Mammary epithelial cell (primary cell): ENCODE measurements at regions not wholly inside any gene's neighbourhood (a gene's known extent, or its start where the extent isn't known, plus 50 kb on each side); places are given as distances from the start of the nearest gene placed in this dataset.

Source experiments
- CTCF ChIP-seq, 2 donors: IDR thresholded peaks in 1 of 2; conservative IDR thresholded peaks in 1 of 2; 2 replicates each; pipeline ENCODE4 v1.5.1; 2011 to 2012; ENCODE audit warnings: inconsistent platforms in 2 of 2, low read length in 2 of 2, mild to moderate bottlenecking in 2 of 2, control low read depth in 1 of 2, low read depth in 1 of 2; ENCODE audit not compliant: insufficient read depth in 1 of 2; ENCODE audit errors: extremely low read depth in 1 of 2
- EZH2 ChIP-seq: IDR thresholded peaks from 2 replicates; pipeline ENCODE4 v1.6.1; 2012; ENCODE audit warnings: low read length, inconsistent platforms, borderline replicate concordance

GRCh38 chr2:129673847-129674711 is 305.4 kb upstream of the RAB6C start:
- TF ChIP-seq CTCF (conservative IDR thresholded peaks at IDR 0.05 in 1 of 2, IDR thresholded peaks at IDR 0.05 in 1 of 2; ENCODE audit: extremely low read depth in 1 of 2, insufficient read depth in 1 of 2, low read depth in 1 of 2, low read length in 2 of 2) (no peak), EZH2 (no peak)
